ENCODE measurements at regions not wholly inside any gene's neighbourhood (a gene's known extent, or its start where the extent isn't known, plus 50 kb on each side); places are given as distances from the start of the nearest gene placed in this dataset.

DNA sequence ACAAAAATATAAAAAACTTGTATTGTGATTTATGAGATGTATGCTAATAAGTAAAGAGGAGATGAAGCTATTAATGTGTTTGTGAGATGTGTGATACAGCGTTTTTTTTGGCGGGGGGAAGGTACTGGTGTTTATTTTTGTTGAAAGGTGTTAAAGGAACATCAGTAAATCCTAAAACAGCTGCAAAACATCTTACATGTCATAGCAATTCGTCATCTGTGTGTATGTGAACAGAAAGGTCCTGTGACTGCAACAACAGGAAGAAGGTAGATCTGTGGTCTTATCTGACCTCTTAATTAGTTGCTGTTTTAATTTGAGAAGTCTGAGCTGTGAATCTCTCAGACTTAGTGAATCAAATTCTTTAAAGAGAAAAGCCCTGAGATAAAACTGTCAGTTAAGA lies 1041.1 kb downstream of the JRKL start:
- TF ChIP-seq POLR2A (IDR thresholded peaks at IDR 0.05; ENCODE audit: low read depth, low read length) (no peak), POLR2AphosphoS5 (IDR thresholded peaks at IDR 0.05; ENCODE audit: insufficient read depth, low read depth, low read length) (no peak), EZH2 (IDR thresholded peaks at IDR 0.05; ENCODE audit: borderline replicate concordance, low read depth, low read length, severe bottlenecking) (no peak), GATA2 (IDR thresholded peaks at IDR 0.05; ENCODE audit: insufficient read depth, insufficient read length, low read depth, low read length) (no peak), JUN (IDR thresholded peaks at IDR 0.05; ENCODE audit: borderline replicate concordance, insufficient read depth, insufficient read length, low read depth) (no peak), MYC (IDR thresholded peaks at IDR 0.05; ENCODE audit: low read depth, low read length) (no peak)
- TF ChIP-seq, protein P1, sequence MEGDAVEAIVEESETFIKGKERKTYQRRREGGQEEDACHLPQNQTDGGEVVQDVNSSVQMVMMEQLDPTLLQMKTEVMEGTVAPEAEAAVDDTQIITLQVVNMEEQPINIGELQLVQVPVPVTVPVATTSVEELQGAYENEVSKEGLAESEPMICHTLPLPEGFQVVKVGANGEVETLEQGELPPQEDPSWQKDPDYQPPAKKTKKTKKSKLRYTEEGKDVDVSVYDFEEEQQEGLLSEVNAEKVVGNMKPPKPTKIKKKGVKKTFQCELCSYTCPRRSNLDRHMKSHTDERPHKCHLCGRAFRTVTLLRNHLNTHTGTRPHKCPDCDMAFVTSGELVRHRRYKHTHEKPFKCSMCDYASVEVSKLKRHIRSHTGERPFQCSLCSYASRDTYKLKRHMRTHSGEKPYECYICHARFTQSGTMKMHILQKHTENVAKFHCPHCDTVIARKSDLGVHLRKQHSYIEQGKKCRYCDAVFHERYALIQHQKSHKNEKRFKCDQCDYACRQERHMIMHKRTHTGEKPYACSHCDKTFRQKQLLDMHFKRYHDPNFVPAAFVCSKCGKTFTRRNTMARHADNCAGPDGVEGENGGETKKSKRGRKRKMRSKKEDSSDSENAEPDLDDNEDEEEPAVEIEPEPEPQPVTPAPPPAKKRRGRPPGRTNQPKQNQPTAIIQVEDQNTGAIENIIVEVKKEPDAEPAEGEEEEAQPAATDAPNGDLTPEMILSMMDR (IDR thresholded peaks at IDR 0.05; ENCODE audit: extremely low read depth in 1 of 2, insufficient read depth in 1 of 2, low read depth in 1 of 2, low read length in 2 of 2) = no peak
- TF ChIP-seq, protein P2, sequence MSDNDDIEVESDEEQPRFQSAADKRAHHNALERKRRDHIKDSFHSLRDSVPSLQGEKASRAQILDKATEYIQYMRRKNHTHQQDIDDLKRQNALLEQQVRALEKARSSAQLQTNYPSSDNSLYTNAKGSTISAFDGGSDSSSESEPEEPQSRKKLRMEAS (IDR thresholded peaks at IDR 0.05; ENCODE audit: insufficient read depth, insufficient read length) = no peak

All from endothelial cell of umbilical vein (primary cell).